ENCODE measurements at regions not wholly inside any gene's neighbourhood (a gene's known extent, or its start where the extent isn't known, plus 50 kb on each side); places are given as distances from the start of the nearest gene placed in this dataset.

GRCh38 chr13:89828506-89828905 is 1519.0 kb upstream of the MIR17HG start:
- TF ChIP-seq POLR2A (IDR thresholded peaks at IDR 0.05) (no peak), CTCF (IDR thresholded peaks at IDR 0.05) (no peak)
- intact Hi-C loops (cut with DNase I), result no loop called here
- H3K4me3 ChIP-seq, result no peak overlapping the region
- H3K27me3 ChIP-seq, result no peaks in the 10 kb centered on the region
- no peaks in the 10 kb centered on the region for H3K36me3 ChIP-seq
- H3K4me1 ChIP-seq, result no peaks in the 10 kb centered on the region
- no peak overlapping the region for H3K27ac ChIP-seq
- ATAC-seq (no peak), DNase-seq (no peak)
- no peaks in the 10 kb centered on the region for H3K9me3 ChIP-seq
- WGBS (ENCODE audit: insufficient coverage, low coverage, low lambda C conversion rate, missing lambda C conversion rate), result 68% methylated on average over 3 of the region's 3 CpGs

GRCh38 chr13:89831157-89831556 is 1516.3 kb upstream of the MIR17HG start:
- WGBS (ENCODE audit: insufficient coverage, low coverage, low lambda C conversion rate, missing lambda C conversion rate), result 39% methylated on average over 3 of the region's 3 CpGs
- no peaks in the 10 kb centered on the region for H3K27me3 ChIP-seq
- TF ChIP-seq CTCF (IDR thresholded peaks at IDR 0.05) (no peak), POLR2A (IDR thresholded peaks at IDR 0.05) (no peak)
- H3K9me3 ChIP-seq, result no peaks in the 10 kb centered on the region
- H3K27ac ChIP-seq, result no peak overlapping the region
- H3K4me3 ChIP-seq, result no peak overlapping the region
- no peaks in the 10 kb centered on the region for H3K36me3 ChIP-seq
- no peaks in the 10 kb centered on the region for H3K4me1 ChIP-seq
- intact Hi-C loops (cut with DNase I), result no loop called here
- ATAC-seq (no peak), DNase-seq (no peak)

- TF ChIP-seq CTCF (IDR thresholded peaks at IDR 0.05), result no peak
- TF ChIP-seq POLR2A (IDR thresholded peaks at IDR 0.05), result no peak
- Histone ChIP-seq H3K36me3 (no peaks in the 10 kb centered on the region), H3K4me3 (no peak overlapping the region), H3K9me3 (no peaks in the 10 kb centered on the region), H3K4me1 (no peaks in the 10 kb centered on the region), H3K27ac (no peak overlapping the region), H3K27me3 (no peaks in the 10 kb centered on the region)
- intact Hi-C loops (cut with DNase I), result no loop called here
- DNase-seq (no peak), ATAC-seq (no peak)
- 14% methylated on average over 2 of the region's 2 CpGs for WGBS (ENCODE audit: insufficient coverage, low coverage, low lambda C conversion rate, missing lambda C conversion rate)
These were observed 1514.7 kb upstream of the MIR17HG start for GRCh38 chr13:89832827-89833226.

- Histone ChIP-seq H3K9me3 (no peaks in the 10 kb centered on the region), H3K27ac (no peak overlapping the region), H3K4me1 (no peaks in the 10 kb centered on the region), H3K27me3 (no peaks in the 10 kb centered on the region), H3K36me3 (no peaks in the 10 kb centered on the region), H3K4me3 (no peak overlapping the region)
- no peak for TF ChIP-seq CTCF (IDR thresholded peaks at IDR 0.05)
- TF ChIP-seq POLR2A (IDR thresholded peaks at IDR 0.05), result no peak
- no peak for DNase-seq
- 68% methylated on average over 1 of the region's 1 CpG for WGBS (ENCODE audit: insufficient coverage, low coverage, low lambda C conversion rate, missing lambda C conversion rate)
- intact Hi-C loops (cut with DNase I), result no loop called here
- no peak for ATAC-seq
These were observed 1503.9 kb upstream of the MIR17HG start for GRCh38 chr13:89843621-89844020.

- Histone ChIP-seq H3K27me3 (no peaks in the 10 kb centered on the region), H3K4me1 (no peaks in the 10 kb centered on the region), H3K4me3 (no peak overlapping the region), H3K36me3 (no peaks in the 10 kb centered on the region), H3K9me3 (no peaks in the 10 kb centered on the region), H3K27ac (no peak overlapping the region)
- no peak for TF ChIP-seq CTCF (IDR thresholded peaks at IDR 0.05)
- TF ChIP-seq POLR2A (IDR thresholded peaks at IDR 0.05), result no peak
- 45% methylated on average over 3 of the region's 3 CpGs for WGBS (ENCODE audit: insufficient coverage, low coverage, low lambda C conversion rate, missing lambda C conversion rate)
- no peak for DNase-seq
- intact Hi-C loops (cut with DNase I), result no loop called here
- ATAC-seq, result no peak
These were observed 1501.6 kb upstream of the MIR17HG start for GRCh38 chr13:89845874-89846273.
